Panc1 (cell line): ENCODE measurements at regions not wholly inside any gene's neighbourhood (a gene's known extent, or its start where the extent isn't known, plus 50 kb on each side); places are given as distances from the start of the nearest gene placed in this dataset.

Source experiments
- ATAC-seq: fragments of 200-7000 bp; cut with Tn5 transposase; 2 replicates; pipeline ENCODE4 v1.9.1; 2020; ENCODE audit warnings: mild to moderate bottlenecking, moderate library complexity
- BruUV-seq: library from RNA; stranded (reverse); fragments of 400-500 nt; replicated peaks from 2 replicates; lab custom pipeline; 2021; lab: Mats Ljungman, UMichigan
- CTCF ChIA-PET: fragments of 300-600 bp; sonication (Branson Sonifier 250); formaldehyde crosslinking; loops from one replicate; lab custom pipeline; 2022; ENCODE audit warnings: antibody characterized with exemption; lab: Charles Lee
- POLR2A ChIA-PET: fragments of 300-600 bp; sonication (Branson Sonifier 250); formaldehyde crosslinking; loops from one replicate; lab custom pipeline; 2022; ENCODE audit warnings: antibody characterized with exemption; lab: Charles Lee
- DNase-seq: peaks from one replicate; pipeline ENCODE4 v3.0.0-alpha.2; 2010; ENCODE audit warnings: low read depth, low spot score
- H3K27ac ChIP-seq: 2 replicates; pipeline ENCODE4 v1.5.1; 2011; ENCODE audit warnings: mild to moderate bottlenecking, low read length, inconsistent platforms
- H3K27me3 ChIP-seq: fragments of 200-500 bp; sonication (Bioruptor generic); 2 replicates; pipeline ENCODE4 v1.6.0; 2014; ENCODE audit warnings: low read length, inconsistent platforms; ENCODE audit not compliant: control insufficient read depth, insufficient read depth
- H3K36me3 ChIP-seq: fragments of 200-500 bp; sonication (Bioruptor generic); 2 replicates; pipeline ENCODE4 v1.5.1; 2014; ENCODE audit warnings: inconsistent platforms, mild to moderate bottlenecking, low read length, moderate library complexity; ENCODE audit not compliant: control insufficient read depth, insufficient read depth
- H3K4me1 ChIP-seq: 2 replicates; pipeline ENCODE4 v1.5.1; 2011; ENCODE audit warnings: inconsistent platforms, mild to moderate bottlenecking, low read length, moderate library complexity; ENCODE audit not compliant: control insufficient read depth, insufficient read depth
- H3K4me3 ChIP-seq, 2 experiments: 2 replicates each; pipeline ENCODE4 v1.5.1; 2011 to 2012; ENCODE audit warnings: low read depth in 2 of 2, low read length in 2 of 2, mild to moderate bottlenecking in 2 of 2, inconsistent platforms in 1 of 2, moderate library complexity in 1 of 2
- H3K9me3 ChIP-seq: fragments of 200-500 bp; sonication (Bioruptor generic); 2 replicates; pipeline ENCODE4 v1.5.1; 2014; ENCODE audit warnings: low read depth, mild to moderate bottlenecking, inconsistent platforms, low read length, moderate library complexity; ENCODE audit not compliant: control insufficient read depth, insufficient read depth
- POLR2AphosphoS5 ChIP-seq: IDR thresholded peaks from 2 replicates; pipeline ENCODE4 v1.6.1; 2012; ENCODE audit warnings: mild to moderate bottlenecking, low read depth, low read length, moderate library complexity
- REST ChIP-seq, 2 experiments: IDR thresholded peaks; 2 replicates each; pipeline ENCODE4 v1.6.1; 2011 to 2012; ENCODE audit warnings: low read depth in 2 of 2, control low read depth in 1 of 2, low read length in 1 of 2, mild to moderate bottlenecking in 1 of 2, moderate library complexity in 1 of 2; ENCODE audit not compliant: insufficient read depth in 1 of 2
- SIN3A ChIP-seq: IDR thresholded peaks from 2 replicates; pipeline ENCODE4 v1.6.1; 2012; ENCODE audit warnings: low read depth, mild to moderate bottlenecking, low read length, moderate library complexity, borderline replicate concordance; ENCODE audit not compliant: insufficient read depth
- TCF7L2 ChIP-seq: IDR thresholded peaks from 2 replicates; pipeline ENCODE4 v1.6.1; 2011; ENCODE audit warnings: mild to moderate bottlenecking, low read depth, low read length, inconsistent platforms
- in situ Hi-C: cut with HindIII; loops from 2 replicates; pipeline ENCODE4 v1.10.0; 2016; ENCODE audit warnings: low sequenced_read_pairs, low pct_unique_long_range_greater_than_20kb
- intact Hi-C: fragments of 100-400 bp; cut with micrococcal nuclease; formaldehyde crosslinking; loops from one replicate; pipeline ENCODE4 v1.10.0; 2022; ENCODE audit not compliant: unreplicated experiment
- TF ChIP-seq, protein P1 (sequence below): fragments of 450-650 bp; IDR thresholded peaks from 2 replicates; pipeline ENCODE4 v1.5.1; 2017; ENCODE audit warnings: mild to moderate bottlenecking

DNA sequence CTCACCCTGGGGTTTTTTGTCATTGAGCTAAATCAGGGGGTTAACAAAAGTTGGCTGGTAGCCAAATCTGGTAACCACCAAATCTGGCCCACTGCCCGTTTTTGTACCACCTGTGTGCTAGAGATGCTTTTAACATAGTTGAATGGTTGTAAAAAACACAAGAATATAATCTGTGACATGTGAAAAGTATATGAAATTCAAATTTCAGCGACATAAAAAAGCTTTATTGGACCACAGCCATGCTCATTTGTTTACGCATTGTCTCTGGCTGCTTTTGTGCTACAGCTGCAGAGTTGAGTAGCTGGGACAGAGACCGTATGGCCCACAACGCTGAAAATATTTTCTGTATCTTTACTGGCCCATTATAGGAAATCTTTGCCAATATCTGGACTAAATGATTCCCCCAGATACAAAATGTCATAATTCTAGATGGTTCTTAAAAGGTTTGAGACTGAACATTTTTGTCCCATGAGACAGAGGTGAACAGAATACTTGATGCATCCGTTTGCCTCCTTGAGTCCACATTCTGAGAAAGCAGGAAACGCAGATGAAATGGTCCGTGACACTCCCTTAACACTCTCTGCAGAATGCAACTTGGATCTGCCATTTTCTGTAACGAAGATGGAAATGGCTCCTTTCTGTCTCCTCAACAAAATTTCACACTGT lies 120.9 kb upstream of the PDZRN3 start:
- Histone ChIP-seq H3K4me3 (no peak overlapping the region), H3K9me3 (no peaks in the 10 kb centered on the region), H3K27ac (no peak overlapping the region), H3K36me3 (no peaks in the 10 kb centered on the region), H3K27me3 (no peaks in the 10 kb centered on the region), H3K4me1 (no peaks in the 10 kb centered on the region)
- CTCF ChIA-PET = no interaction called here
- intact Hi-C loops (no loop called here), in situ Hi-C loops (no loop called here)
- DNase-seq = no peak
- ATAC-seq = no peak
- BruUV-seq = no TSS peak
- no peak for TF ChIP-seq TCF7L2
- no peak for TF ChIP-seq POLR2AphosphoS5
- TF ChIP-seq, protein P1, sequence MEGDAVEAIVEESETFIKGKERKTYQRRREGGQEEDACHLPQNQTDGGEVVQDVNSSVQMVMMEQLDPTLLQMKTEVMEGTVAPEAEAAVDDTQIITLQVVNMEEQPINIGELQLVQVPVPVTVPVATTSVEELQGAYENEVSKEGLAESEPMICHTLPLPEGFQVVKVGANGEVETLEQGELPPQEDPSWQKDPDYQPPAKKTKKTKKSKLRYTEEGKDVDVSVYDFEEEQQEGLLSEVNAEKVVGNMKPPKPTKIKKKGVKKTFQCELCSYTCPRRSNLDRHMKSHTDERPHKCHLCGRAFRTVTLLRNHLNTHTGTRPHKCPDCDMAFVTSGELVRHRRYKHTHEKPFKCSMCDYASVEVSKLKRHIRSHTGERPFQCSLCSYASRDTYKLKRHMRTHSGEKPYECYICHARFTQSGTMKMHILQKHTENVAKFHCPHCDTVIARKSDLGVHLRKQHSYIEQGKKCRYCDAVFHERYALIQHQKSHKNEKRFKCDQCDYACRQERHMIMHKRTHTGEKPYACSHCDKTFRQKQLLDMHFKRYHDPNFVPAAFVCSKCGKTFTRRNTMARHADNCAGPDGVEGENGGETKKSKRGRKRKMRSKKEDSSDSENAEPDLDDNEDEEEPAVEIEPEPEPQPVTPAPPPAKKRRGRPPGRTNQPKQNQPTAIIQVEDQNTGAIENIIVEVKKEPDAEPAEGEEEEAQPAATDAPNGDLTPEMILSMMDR = no peak
- TF ChIP-seq REST (IDR thresholded peaks at IDR 0.05; ENCODE audit: insufficient read depth in 1 of 2, low read depth in 2 of 2, low read length in 1 of 2) = no peak
- no peak for TF ChIP-seq SIN3A
- POLR2A ChIA-PET = interaction anchor here (0.6 kb wide), 1 partner anchor 1107 kb away, joined by 7 read pairs; no protein-coding TSS in a partner anchor

GRCh38 chr3:73743551-73743950 lies 118.8 kb upstream of the PDZRN3 start:
- no TSS peak for BruUV-seq
- H3K36me3 ChIP-seq = no peaks in the 10 kb centered on the region
- TF ChIP-seq TCF7L2 = no peak
- TF ChIP-seq POLR2AphosphoS5 = no peak
- TF ChIP-seq, protein P1 = no peak
- TF ChIP-seq REST (IDR thresholded peaks at IDR 0.05; ENCODE audit: insufficient read depth in 1 of 2, low read depth in 2 of 2, low read length in 1 of 2) = no peak
- no peak for TF ChIP-seq SIN3A
- H3K4me1 ChIP-seq = no peaks in the 10 kb centered on the region
- no peak overlapping the region for H3K27ac ChIP-seq
- intact Hi-C loops = no loop called here
- H3K4me3 ChIP-seq = no peak overlapping the region
- no peaks in the 10 kb centered on the region for H3K27me3 ChIP-seq
- no peaks in the 10 kb centered on the region for H3K9me3 ChIP-seq
- CTCF ChIA-PET = no interaction called here
- POLR2A ChIA-PET = no interaction called here
- no peak for DNase-seq
- no peak for ATAC-seq
- in situ Hi-C loops = no loop called here
